Activated T-helper 1 cell treated with anti-CD3 and anti-CD28 coated beads, Interleukin-12 subunit alpha, Interleukin-12 subunit beta, Interleukin-2, Interleukin-4 antibody, amounts not matched to agents 30 ng/mL and 10 ng/mL and 1 ng/mL, durations not matched to agents 14 hours and 24 hours and 36 hours (primary cell): ENCODE measurements at regions not wholly inside any gene's neighbourhood (a gene's known extent, or its start where the extent isn't known, plus 50 kb on each side); places are given as distances from the start of the nearest gene placed in this dataset.

Source experiments
- DNase-seq: peaks from one replicate; pipeline ENCODE4 v3.0.0; 2021; ENCODE audit warnings: low spot score
- H3K27ac Mint-ChIP-seq: one replicate; pipeline ENCODE4 v1.8.0; 2021; ENCODE audit warnings: mild to moderate bottlenecking, mixed read lengths
- H3K27me3 Mint-ChIP-seq: one replicate; pipeline ENCODE4 v1.8.0; 2022; ENCODE audit warnings: mild to moderate bottlenecking, moderate library complexity, mixed read lengths; ENCODE audit not compliant: insufficient read depth
- H3K36me3 Mint-ChIP-seq: one replicate; pipeline ENCODE4 v1.8.0; 2021; ENCODE audit warnings: low read depth, mixed read lengths
- H3K4me1 Mint-ChIP-seq: one replicate; pipeline ENCODE4 v1.8.0; 2021; ENCODE audit warnings: low read depth, mixed read lengths
- H3K4me3 Mint-ChIP-seq: one replicate; pipeline ENCODE4 v1.8.0; 2021; ENCODE audit warnings: mild to moderate bottlenecking, moderate library complexity, mixed read lengths
- H3K9me3 Mint-ChIP-seq: one replicate; pipeline ENCODE4 v1.8.0; 2021; ENCODE audit warnings: mixed read lengths
- intact Hi-C: fragments of 100-400 bp; cut with micrococcal nuclease; formaldehyde crosslinking; loops from one replicate; pipeline ENCODE4 v1.15.1; 2024

- Mint-ChIP-seq H3K9me3 (no peaks in the 10 kb centered on the region), H3K27ac (no peak overlapping the region), H3K27me3 (peaks cover 18% of the 10 kb centered on the region), H3K4me3 (no peak overlapping the region), H3K4me1 (no peaks in the 10 kb centered on the region), H3K36me3 (no peaks in the 10 kb centered on the region)
- DNase-seq: no peak
- intact Hi-C loops: no loop called here
Observed at GRCh38 chr9:95666096-95666784, 149.5 kb upstream of the PTCH1 start.

- no peaks in the 10 kb centered on the region for H3K4me1 Mint-ChIP-seq
- no peaks in the 10 kb centered on the region for H3K36me3 Mint-ChIP-seq
- peaks cover 15% of the 10 kb centered on the region for H3K27me3 Mint-ChIP-seq
- DNase-seq: no peak
- H3K9me3 Mint-ChIP-seq: peaks cover 1% of the 10 kb centered on the region
- no peak overlapping the region for H3K4me3 Mint-ChIP-seq
- intact Hi-C loops: no loop called here
- no peak overlapping the region for H3K27ac Mint-ChIP-seq
Observed at GRCh38 chr9:95653246-95653645, 136.5 kb upstream of the PTCH1 start.

GRCh38 chr9:95650720-95651119 lies 133.9 kb upstream of the PTCH1 start:
- Mint-ChIP-seq H3K4me1 (no peaks in the 10 kb centered on the region), H3K9me3 (peaks cover 2% of the 10 kb centered on the region), H3K27ac (no peak overlapping the region), H3K36me3 (no peaks in the 10 kb centered on the region), H3K27me3 (peaks cover 8% of the 10 kb centered on the region), H3K4me3 (no peak overlapping the region)
- intact Hi-C loops: no loop called here
- DNase-seq: no peak

- Mint-ChIP-seq H3K27me3 (peaks cover 6% of the 10 kb centered on the region), H3K9me3 (peaks cover 4% of the 10 kb centered on the region), H3K4me3 (no peak overlapping the region), H3K4me1 (no peaks in the 10 kb centered on the region), H3K27ac (no peak overlapping the region), H3K36me3 (no peaks in the 10 kb centered on the region)
- intact Hi-C loops: no loop called here
- DNase-seq: no peak
Observed at GRCh38 chr9:95649801-95650213, 133.0 kb upstream of the PTCH1 start.

GRCh38 chr9:95648225-95648624 lies 131.5 kb upstream of the PTCH1 start:
- H3K4me3 Mint-ChIP-seq: no peak overlapping the region
- H3K4me1 Mint-ChIP-seq: no peaks in the 10 kb centered on the region
- no peak for DNase-seq
- no peak overlapping the region for H3K27ac Mint-ChIP-seq
- H3K9me3 Mint-ChIP-seq: peaks cover 4% of the 10 kb centered on the region
- H3K27me3 Mint-ChIP-seq: peaks cover 10% of the 10 kb centered on the region
- no peaks in the 10 kb centered on the region for H3K36me3 Mint-ChIP-seq
- intact Hi-C loops: no loop called here

- Mint-ChIP-seq H3K9me3 (peaks cover 4% of the 10 kb centered on the region), H3K27me3 (peaks cover 15% of the 10 kb centered on the region)
Observed at GRCh38 chr9:95645992-95646391, 129.2 kb upstream of the PTCH1 start.

GRCh38 chr9:95645579-95645978 lies 128.8 kb upstream of the PTCH1 start:
- intact Hi-C loops: no loop called here
- Mint-ChIP-seq H3K9me3 (peaks cover 4% of the 10 kb centered on the region), H3K27ac (no peak overlapping the region), H3K4me3 (no peak overlapping the region), H3K36me3 (no peaks in the 10 kb centered on the region), H3K4me1 (no peaks in the 10 kb centered on the region), H3K27me3 (peaks cover 13% of the 10 kb centered on the region)
- DNase-seq: no peak

More at GRCh38 chr9:95645992-95646391, 129.2 kb upstream of the PTCH1 start:
- Mint-ChIP-seq H3K4me1 (no peaks in the 10 kb centered on the region), H3K4me3 (no peak overlapping the region), H3K36me3 (no peaks in the 10 kb centered on the region), H3K27ac (no peak overlapping the region)
- DNase-seq: no peak
- intact Hi-C loops: no loop called here

- DNase-seq: no peak
- H3K4me1 Mint-ChIP-seq: no peaks in the 10 kb centered on the region
- no peak overlapping the region for H3K27ac Mint-ChIP-seq
- H3K4me3 Mint-ChIP-seq: no peak overlapping the region
- intact Hi-C loops: no loop called here
- H3K36me3 Mint-ChIP-seq: no peaks in the 10 kb centered on the region
- H3K27me3 Mint-ChIP-seq: peaks cover 23% of the 10 kb centered on the region
- peaks cover 4% of the 10 kb centered on the region for H3K9me3 Mint-ChIP-seq
Observed at GRCh38 chr9:95644377-95644776, 127.6 kb upstream of the PTCH1 start.

GRCh38 chr9:95643619-95644018 lies 126.8 kb upstream of the PTCH1 start:
- H3K36me3 Mint-ChIP-seq: no peaks in the 10 kb centered on the region
- DNase-seq: no peak
- intact Hi-C loops: no loop called here
- no peaks in the 10 kb centered on the region for H3K4me1 Mint-ChIP-seq
- peaks cover 27% of the 10 kb centered on the region for H3K27me3 Mint-ChIP-seq
- H3K27ac Mint-ChIP-seq: no peak overlapping the region
- H3K9me3 Mint-ChIP-seq: peaks cover 4% of the 10 kb centered on the region
- no peak overlapping the region for H3K4me3 Mint-ChIP-seq

GRCh38 chr9:95642189-95642588 lies 125.4 kb upstream of the PTCH1 start:
- intact Hi-C loops: no loop called here
- H3K4me3 Mint-ChIP-seq: no peak overlapping the region
- peaks cover 35% of the 10 kb centered on the region for H3K27me3 Mint-ChIP-seq
- no peaks in the 10 kb centered on the region for H3K4me1 Mint-ChIP-seq
- peaks cover 13% of the 10 kb centered on the region for H3K9me3 Mint-ChIP-seq
- no peaks in the 10 kb centered on the region for H3K36me3 Mint-ChIP-seq
- no peak overlapping the region for H3K27ac Mint-ChIP-seq
- no peak for DNase-seq

- Mint-ChIP-seq H3K9me3 (peaks cover 13% of the 10 kb centered on the region), H3K36me3 (no peaks in the 10 kb centered on the region), H3K4me3 (no peak overlapping the region), H3K27me3 (peaks cover 37% of the 10 kb centered on the region), H3K4me1 (no peaks in the 10 kb centered on the region), H3K27ac (no peak overlapping the region)
- intact Hi-C loops: no loop called here
- DNase-seq: no peak
Observed at GRCh38 chr9:95641586-95641985, 124.8 kb upstream of the PTCH1 start.

- no peaks in the 10 kb centered on the region for H3K36me3 Mint-ChIP-seq
- peaks cover 9% of the 10 kb centered on the region for H3K9me3 Mint-ChIP-seq
- H3K4me3 Mint-ChIP-seq: no peak overlapping the region
- no peak for DNase-seq
- no peaks in the 10 kb centered on the region for H3K4me1 Mint-ChIP-seq
- intact Hi-C loops: no loop called here
- peaks cover 42% of the 10 kb centered on the region for H3K27me3 Mint-ChIP-seq
- H3K27ac Mint-ChIP-seq: no peak overlapping the region
Observed at GRCh38 chr9:95640336-95640735, 123.6 kb upstream of the PTCH1 start.

- no peak overlapping the region for H3K27ac Mint-ChIP-seq
- H3K4me1 Mint-ChIP-seq: no peaks in the 10 kb centered on the region
- peaks cover 14% of the 10 kb centered on the region for H3K9me3 Mint-ChIP-seq
- H3K27me3 Mint-ChIP-seq: peaks cover 45% of the 10 kb centered on the region
- no peak overlapping the region for H3K4me3 Mint-ChIP-seq
- H3K36me3 Mint-ChIP-seq: no peaks in the 10 kb centered on the region
- intact Hi-C loops: no loop called here
- no peak for DNase-seq
Observed at GRCh38 chr9:95635986-95636671, 119.4 kb upstream of the PTCH1 start.
